NCI-H748 (cell line): ENCODE measurements at regions not wholly inside any gene's neighbourhood (a gene's known extent, or its start where the extent isn't known, plus 50 kb on each side); places are given as distances from the start of the nearest gene placed in this dataset.
"Not testable (repeated sequence)": the region's sequence is repeated elsewhere in the genome, so short reads cannot be mapped to it uniquely, and the experiment has no call there.

ENCODE experiments used
- DNase-seq: peaks from one replicate; lab custom pipeline; 2025; ENCODE audit not compliant: unreplicated experiment; lab: John Stamatoyannopoulos, UW

DNA sequence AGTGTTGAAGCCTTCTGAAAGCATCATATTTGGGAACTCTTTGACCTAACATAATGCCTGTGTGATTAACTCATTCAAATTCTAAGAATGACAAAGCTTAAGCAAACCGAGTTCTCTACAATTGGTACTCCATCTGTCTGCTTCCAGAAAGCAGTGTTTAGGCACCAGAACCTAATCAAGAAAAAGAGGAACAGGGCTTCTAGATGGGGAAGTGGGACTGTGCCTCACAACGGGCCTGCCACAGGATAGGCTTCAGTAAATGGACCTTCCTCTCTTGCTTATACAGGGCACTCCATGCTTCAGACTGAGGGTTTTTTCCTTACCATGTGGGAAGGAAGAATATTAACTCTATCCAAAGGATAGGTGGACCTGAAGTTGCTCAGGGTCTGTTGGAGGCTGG lies 808.1 kb downstream of the XPNPEP1 start:
- DNase-seq, result no peak

- no peak for DNase-seq
These were observed 808.7 kb downstream of the XPNPEP1 start for GRCh38 chr10:109114579-109114978.

- no peak for DNase-seq
These were observed 816.7 kb downstream of the XPNPEP1 start for GRCh38 chr10:109106604-109107003.

GRCh38 chr10:109105725-109106124 lies 817.6 kb downstream of the XPNPEP1 start:
- no peak for DNase-seq

- DNase-seq, result no peak
These were observed 818.5 kb downstream of the XPNPEP1 start for GRCh38 chr10:109104806-109105205.

DNA sequence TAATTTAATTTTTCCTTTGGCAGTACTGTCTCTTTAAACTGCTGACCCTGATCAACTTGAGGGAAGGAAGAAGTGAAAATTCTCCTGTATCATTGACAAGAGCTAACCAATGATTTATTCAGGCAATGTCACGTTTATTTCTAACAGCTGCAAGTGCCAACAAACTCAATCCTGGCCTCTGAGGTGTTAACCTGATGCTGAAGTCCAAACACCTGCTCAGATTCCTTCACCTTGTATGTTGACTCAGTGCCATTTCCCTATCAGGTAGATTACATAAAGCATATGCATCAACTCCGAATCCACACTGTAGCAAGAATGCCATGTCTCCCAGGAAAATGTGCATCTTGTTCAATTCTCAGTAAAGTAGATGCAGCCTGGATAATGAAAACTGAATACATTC lies 820.0 kb downstream of the XPNPEP1 start:
- DNase-seq, result no peak

DNA sequence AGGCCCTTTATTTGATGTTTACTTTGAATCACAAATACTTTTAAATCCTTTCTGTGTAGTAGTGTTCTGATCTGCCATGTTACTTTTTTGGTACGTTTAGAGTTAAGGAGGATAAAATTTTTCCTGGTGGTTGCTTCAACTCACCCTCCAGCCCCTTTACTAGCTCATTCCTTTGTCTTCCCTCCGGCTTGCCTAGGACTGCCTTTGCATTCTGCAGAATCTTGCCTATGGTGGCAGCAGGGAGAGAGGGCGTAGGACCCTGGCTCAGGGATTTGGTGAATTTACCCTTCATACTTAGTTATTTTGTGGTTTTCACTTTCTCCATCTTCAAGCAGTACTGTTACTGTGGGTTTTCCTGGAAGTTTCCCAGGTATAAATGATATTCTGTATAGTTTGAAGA lies 833.5 kb downstream of the XPNPEP1 start:
- no peak for DNase-seq

- DNase-seq, result no peak
These were observed 851.8 kb downstream of the XPNPEP1 start for GRCh38 chr10:109071539-109071938.

GRCh38 chr10:109070492-109070891 lies 852.8 kb downstream of the XPNPEP1 start:
- DNase-seq, result no peak

DNA sequence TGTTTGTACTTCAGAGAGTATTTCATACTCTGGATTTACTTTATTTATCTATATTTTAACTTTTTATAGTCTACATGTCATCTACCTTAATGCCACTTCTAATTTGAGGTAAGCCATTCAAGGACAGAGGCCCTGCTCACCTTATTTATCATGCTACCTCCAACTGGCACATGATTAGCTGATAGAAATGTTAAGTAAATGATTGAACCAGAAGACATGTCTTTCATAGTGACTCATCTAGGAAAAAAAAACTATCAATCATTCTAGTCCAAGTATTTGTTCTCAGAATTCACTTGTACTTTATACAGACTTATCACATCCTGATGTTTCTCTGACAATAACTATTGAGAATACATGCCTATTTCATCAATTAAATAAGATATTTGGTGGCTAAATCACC lies 856.3 kb downstream of the XPNPEP1 start:
- no peak for DNase-seq

DNA sequence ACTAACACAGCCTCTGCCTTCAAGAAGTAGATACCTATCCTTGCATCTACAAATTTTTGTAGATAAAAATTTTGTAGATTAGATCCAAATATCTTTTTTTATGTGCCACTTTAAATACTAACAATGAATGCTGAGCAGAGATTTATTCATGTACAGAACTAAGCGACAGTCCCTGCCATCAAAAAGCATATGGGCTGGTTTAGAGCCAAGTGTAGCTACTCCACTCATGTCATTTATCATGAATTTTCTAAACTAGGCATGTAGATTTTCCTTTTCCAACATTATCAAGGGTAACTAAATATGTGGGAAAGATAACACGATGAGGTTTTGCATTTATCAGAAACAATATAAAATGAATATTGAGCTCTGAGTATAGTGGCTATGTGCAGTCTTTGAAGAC lies 857.5 kb downstream of the XPNPEP1 start:
- no peak for DNase-seq

GRCh38 chr10:109062371-109062770 lies 860.9 kb downstream of the XPNPEP1 start:
- DNase-seq, result no peak

DNA sequence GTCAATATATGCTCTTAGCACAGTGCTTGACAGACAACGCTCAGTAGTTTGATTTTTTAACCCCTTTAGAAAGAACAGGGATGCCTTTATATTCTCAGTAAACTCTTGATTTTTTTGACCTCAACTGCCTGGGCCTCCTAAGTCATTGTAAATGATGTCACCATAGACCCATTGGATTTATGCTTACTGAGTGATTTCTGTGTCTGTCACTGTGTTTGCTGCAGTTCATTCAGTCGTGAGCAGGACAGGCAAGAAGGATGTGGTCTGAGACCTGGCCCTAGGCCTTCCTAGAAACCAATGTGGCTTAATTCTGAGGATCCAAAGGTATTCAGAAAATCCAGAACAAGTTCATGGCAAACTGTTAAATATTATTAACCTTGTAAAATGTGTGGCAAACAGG lies 868.1 kb downstream of the XPNPEP1 start:
- no peak for DNase-seq

DNA sequence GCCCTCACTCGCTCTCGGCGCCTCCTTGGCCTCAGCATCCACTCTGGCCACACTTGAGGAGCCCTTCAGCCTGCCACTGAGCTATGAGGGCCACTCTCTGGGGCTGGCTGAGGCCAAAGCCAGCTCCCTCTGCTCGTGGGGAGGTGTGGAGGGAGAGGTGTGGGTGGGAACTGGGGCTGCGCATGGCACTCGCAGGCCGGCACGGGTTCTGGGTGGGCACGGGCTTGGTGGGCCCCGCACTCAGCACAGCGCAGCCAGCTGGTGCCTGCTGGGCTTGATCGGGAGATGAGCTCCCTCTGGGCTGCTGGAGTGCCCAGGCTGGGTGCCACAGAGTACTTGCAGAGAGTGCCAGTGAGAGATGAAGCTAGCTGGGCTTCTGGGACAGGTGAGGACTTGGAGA lies 875.5 kb downstream of the XPNPEP1 start:
- DNase-seq, result no peak

DNA sequence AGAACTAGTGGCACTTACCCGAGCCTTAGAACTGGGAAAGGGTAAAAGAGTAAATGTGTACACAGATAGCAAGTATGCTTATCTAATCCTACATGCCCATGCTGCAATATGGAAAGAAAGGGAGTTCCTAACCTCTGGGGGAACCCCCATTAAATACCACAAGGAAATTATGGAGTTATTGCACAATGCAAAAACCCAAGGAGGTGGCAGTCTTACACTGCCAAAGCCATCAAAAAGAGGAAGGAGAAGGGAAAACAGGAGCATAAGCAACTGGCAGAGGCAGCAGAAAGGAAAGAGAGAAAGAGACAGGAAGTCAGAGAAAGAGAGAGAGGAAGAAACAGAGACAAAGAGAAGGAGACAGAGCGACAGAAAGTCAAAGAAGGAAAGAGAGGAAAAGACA lies 876.9 kb downstream of the XPNPEP1 start:
- DNase-seq, result not testable (repeated sequence)

- DNase-seq, result no peak
These were observed 882.7 kb downstream of the XPNPEP1 start for GRCh38 chr10:109040622-109041021.

- DNase-seq, result no peak
These were observed 885.3 kb downstream of the XPNPEP1 start for GRCh38 chr10:109037978-109038377.

DNA sequence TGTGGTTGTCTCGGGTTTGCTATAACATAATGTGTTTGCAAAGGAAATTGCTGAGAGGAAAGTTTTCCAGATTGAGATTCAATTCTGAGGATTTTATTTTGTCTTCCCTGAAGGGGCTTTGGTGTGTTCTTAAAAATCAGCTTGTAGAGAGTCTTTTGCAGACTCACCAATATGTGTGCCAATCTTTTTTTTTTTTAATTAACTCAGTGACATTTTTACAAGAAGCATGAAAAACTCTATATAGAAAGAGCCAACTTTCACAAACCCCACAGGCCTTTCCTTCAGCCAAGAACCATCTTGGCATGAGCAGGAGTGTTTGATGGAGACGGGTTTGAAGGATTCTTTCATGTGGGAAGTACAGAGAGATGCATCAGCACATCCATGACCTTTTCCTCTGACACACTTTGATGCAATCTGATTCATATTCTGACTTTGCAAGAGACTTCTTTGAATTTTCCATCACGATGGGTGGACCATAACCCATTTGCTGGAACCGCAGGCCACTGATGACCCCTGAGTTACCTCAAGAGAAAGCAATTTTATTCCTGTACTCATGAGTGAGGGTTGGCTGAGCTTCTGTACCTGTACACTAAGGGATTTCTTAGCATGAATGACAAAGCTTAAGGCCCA lies 892.6 kb downstream of the XPNPEP1 start:
- DNase-seq, result no peak

DNA sequence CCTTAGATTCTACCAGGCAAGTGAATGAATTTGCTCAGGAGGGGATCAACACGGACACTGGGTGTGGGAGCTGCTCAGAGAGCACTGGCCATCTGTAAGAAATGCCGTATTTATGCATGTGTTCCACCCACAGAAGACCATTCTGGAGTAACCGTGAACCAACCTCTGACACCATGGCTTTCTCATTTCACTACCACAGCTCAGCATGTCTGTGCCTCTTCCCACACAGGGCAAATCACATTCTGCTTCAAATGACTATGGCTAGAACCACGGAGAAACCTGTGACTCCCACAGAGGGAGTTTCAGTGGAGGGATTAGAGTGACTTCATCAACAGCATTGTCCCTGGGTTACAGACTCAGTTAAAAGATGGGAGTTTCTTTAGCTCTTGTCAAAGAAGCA lies 893.4 kb downstream of the XPNPEP1 start:
- no peak for DNase-seq

DNA sequence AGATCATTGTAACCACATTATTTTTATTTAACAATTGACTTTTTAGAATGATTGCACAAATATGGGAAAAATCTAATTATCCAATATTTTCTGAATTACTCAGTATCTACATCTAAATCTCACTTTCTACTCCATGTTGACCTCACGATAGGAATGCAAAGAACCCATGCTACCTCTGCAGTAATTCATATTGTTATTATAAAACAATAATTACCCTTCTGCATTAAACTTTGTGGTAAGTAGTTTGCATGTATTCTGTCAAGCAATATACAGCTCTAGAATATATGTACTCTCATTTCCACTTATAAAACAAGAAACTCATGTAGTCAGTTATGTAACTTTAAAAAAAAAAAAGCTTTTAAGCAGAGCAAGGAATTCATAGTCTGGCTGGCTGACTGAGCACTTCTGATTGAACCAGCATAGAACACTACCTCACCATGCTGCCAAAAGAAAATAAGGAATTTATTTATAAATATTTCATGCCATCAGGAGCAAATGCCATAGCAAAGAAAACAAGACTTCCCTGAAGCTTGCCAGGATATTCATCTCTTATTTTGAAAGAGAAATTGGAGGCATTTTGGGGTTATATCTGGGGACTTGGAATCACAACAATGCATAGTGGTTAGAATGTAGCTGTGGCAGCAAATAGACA lies 895.7 kb downstream of the XPNPEP1 start:
- DNase-seq, result no peak

GRCh38 chr10:109025172-109025571 lies 898.1 kb downstream of the XPNPEP1 start:
- DNase-seq, result no peak

DNA sequence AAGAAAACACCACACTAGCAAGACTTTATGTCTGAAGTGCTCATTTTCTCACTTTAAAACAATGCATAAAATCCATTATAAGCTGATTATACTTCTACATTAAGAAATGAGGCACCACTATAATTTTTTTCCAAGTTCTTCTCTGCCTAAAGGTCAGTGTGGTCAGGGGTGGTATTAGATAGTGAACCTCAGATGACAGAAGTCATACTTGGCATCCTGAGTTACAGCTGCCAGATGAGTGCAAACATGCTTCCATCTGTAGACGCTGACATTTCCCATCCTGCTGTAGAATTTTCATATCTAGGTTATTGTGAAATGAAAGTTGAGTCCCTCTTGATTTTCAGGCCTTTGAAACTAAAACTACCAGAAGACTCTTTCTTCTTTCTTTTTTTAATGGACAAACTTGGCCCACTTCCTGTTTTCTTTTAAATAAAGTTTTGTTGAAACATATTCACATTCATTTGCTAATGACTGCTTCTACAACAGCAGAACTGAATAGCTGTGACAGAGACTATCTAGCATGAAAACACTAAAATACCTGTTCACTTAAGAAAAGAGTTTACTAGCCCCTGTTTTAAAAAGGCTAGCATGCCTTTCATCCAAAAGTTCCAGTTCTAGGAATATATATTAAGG lies 900.8 kb downstream of the XPNPEP1 start:
- DNase-seq, result no peak

- DNase-seq, result no peak
These were observed 904.3 kb downstream of the XPNPEP1 start for GRCh38 chr10:109019001-109019424.
